GM15510 (cell line): ENCODE measurements at regions not wholly inside any gene's neighbourhood (a gene's known extent, or its start where the extent isn't known, plus 50 kb on each side); places are given as distances from the start of the nearest gene placed in this dataset.

Experiments used
- POLR2A ChIP-seq: IDR thresholded peaks from 3 replicates; pipeline ENCODE4 v1.6.1; 2011; ENCODE audit warnings: borderline replicate concordance; ENCODE audit not compliant: insufficient read length; ENCODE audit errors: extremely low read depth

- TF ChIP-seq POLR2A = no peak
These were observed 154.7 kb upstream of the KCNMB2 start for GRCh38 chr3:178381555-178381954.

GRCh38 chr3:178381971-178382448 is 154.2 kb upstream of the KCNMB2 start:
- no peak for TF ChIP-seq POLR2A

GRCh38 chr3:178382449-178383061 is 153.7 kb upstream of the KCNMB2 start:
- TF ChIP-seq POLR2A = no peak

- no peak for TF ChIP-seq POLR2A
These were observed 151.7 kb upstream of the KCNMB2 start for GRCh38 chr3:178384321-178385230.

- TF ChIP-seq POLR2A = no peak
These were observed 150.8 kb upstream of the KCNMB2 start for GRCh38 chr3:178385280-178385952.

- TF ChIP-seq POLR2A = no peak
These were observed 149.8 kb upstream of the KCNMB2 start for GRCh38 chr3:178386401-178386800.

GRCh38 chr3:178386880-178387279 is 149.4 kb upstream of the KCNMB2 start:
- TF ChIP-seq POLR2A = no peak

GRCh38 chr3:178388473-178388872 is 147.8 kb upstream of the KCNMB2 start:
- no peak for TF ChIP-seq POLR2A

- no peak for TF ChIP-seq POLR2A
These were observed 147.0 kb upstream of the KCNMB2 start for GRCh38 chr3:178389258-178389657.

- no peak for TF ChIP-seq POLR2A
These were observed 143.7 kb upstream of the KCNMB2 start for GRCh38 chr3:178392511-178392926.

GRCh38 chr3:178393146-178393545 is 143.1 kb upstream of the KCNMB2 start:
- TF ChIP-seq POLR2A = no peak

- TF ChIP-seq POLR2A = no peak
These were observed 142.4 kb upstream of the KCNMB2 start for GRCh38 chr3:178393824-178394223.

GRCh38 chr3:178396318-178396717 is 139.9 kb upstream of the KCNMB2 start:
- no peak for TF ChIP-seq POLR2A

- no peak for TF ChIP-seq POLR2A
These were observed 139.0 kb upstream of the KCNMB2 start for GRCh38 chr3:178397202-178397601.

- no peak for TF ChIP-seq POLR2A
These were observed 138.4 kb upstream of the KCNMB2 start for GRCh38 chr3:178397836-178398235.
